Fibroblast of mammary gland (primary cell): ENCODE measurements at regions not wholly inside any gene's neighbourhood (a gene's known extent, or its start where the extent isn't known, plus 50 kb on each side); places are given as distances from the start of the nearest gene placed in this dataset.

Source experiments
- DNase-seq: peaks from one replicate; pipeline ENCODE4 v3.0.0-alpha.2; 2010; ENCODE audit warnings: low read depth
- H3K4me3 ChIP-seq: 2 replicates; pipeline ENCODE4 v1.5.1; 2011; ENCODE audit warnings: low read depth, mild to moderate bottlenecking, low read length, moderate library complexity; ENCODE audit not compliant: control insufficient read depth
- CTCF ChIP-seq: conservative IDR thresholded peaks from 2 replicates; pipeline ENCODE4 v1.5.1; 2011; ENCODE audit warnings: low read depth, low read length, inconsistent platforms; ENCODE audit not compliant: control insufficient read depth, insufficient read depth

- no peak for DNase-seq
- no peak overlapping the region for H3K4me3 ChIP-seq
- no peak for TF ChIP-seq CTCF
Measured at GRCh38 chr6:115811541-115811940, 249.2 kb downstream of the FRK start.

- no peak for TF ChIP-seq CTCF
- no peak for DNase-seq
Measured at GRCh38 chr6:115798229-115798628, 262.5 kb downstream of the FRK start.

GRCh38 chr6:115796829-115797228, 263.9 kb downstream of the FRK start:
- no peak for DNase-seq
- no peak for TF ChIP-seq CTCF
- H3K4me3 ChIP-seq = no peak overlapping the region

More at GRCh38 chr6:115798229-115798628, 262.5 kb downstream of the FRK start:
- H3K4me3 ChIP-seq = no peak overlapping the region

GRCh38 chr6:115796061-115796460, 264.6 kb downstream of the FRK start:
- no peak for TF ChIP-seq CTCF
- no peak overlapping the region for H3K4me3 ChIP-seq
- DNase-seq = no peak

- peak; percentile 34 for DNase-seq
- H3K4me3 ChIP-seq = no peak overlapping the region
- TF ChIP-seq CTCF = no peak
Measured at GRCh38 chr6:115783402-115784061, 277.2 kb downstream of the FRK start.

GRCh38 chr6:115782612-115783011, 278.1 kb downstream of the FRK start:
- no peak overlapping the region for H3K4me3 ChIP-seq
- TF ChIP-seq CTCF = no peak
- no peak for DNase-seq

- no peak for TF ChIP-seq CTCF
- no peak overlapping the region for H3K4me3 ChIP-seq
- DNase-seq = no peak
Measured at GRCh38 chr6:115773741-115774140, 286.9 kb downstream of the FRK start.
